ENCODE measurements at regions not wholly inside any gene's neighbourhood (a gene's known extent, or its start where the extent isn't known, plus 50 kb on each side); places are given as distances from the start of the nearest gene placed in this dataset.

DNA sequence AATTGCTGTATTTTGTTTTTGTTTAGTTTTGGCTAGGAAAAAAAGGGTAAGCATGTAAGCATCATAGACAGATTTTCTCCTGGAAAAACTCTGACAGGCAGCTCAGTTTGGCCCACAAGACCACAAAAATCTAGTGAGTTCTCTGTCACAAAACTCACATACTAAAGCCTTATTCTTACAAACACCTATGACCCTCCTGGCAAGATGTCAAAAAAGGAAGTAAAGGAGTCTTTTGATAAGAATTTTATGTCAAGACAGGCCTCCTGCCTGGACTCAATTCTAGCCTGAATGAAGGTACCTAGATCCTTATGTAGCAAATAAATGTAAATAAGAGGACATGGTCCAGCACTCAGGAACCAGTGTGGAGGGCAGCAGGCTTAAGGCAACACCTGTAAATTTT, 668.3 kb upstream of the ZNF385D start:
- Histone ChIP-seq H3K9me1 (replicated peaks; ENCODE audit: control insufficient read depth, extremely low read depth, insufficient read depth, low read length) (no peaks in the 10 kb centered on the region), H2AFZ (ENCODE audit: low read depth, low read length) (no peak overlapping the region), H3K4me2 (ENCODE audit: insufficient read depth, low read length) (no peak overlapping the region), H3K9ac (replicated peaks; ENCODE audit: extremely low read depth, insufficient read depth, low read length) (no peak overlapping the region), H3K27me3 (ENCODE audit: control insufficient read depth in 2 of 2, insufficient read depth in 2 of 2, low read length in 2 of 2) (no peaks in the 10 kb centered on the region), H3K79me2 (ENCODE audit: control insufficient read depth, insufficient read depth, low read length) (no peaks in the 10 kb centered on the region), H3K27ac (ENCODE audit: insufficient read depth, low read depth, low read length) (no peak overlapping the region), H3K9me3 (replicated peaks; ENCODE audit: control insufficient read depth, insufficient read depth, low read length) (peaks cover 2% of the 10 kb centered on the region), H4K20me1 (replicated peaks; ENCODE audit: control insufficient read depth, extremely low read depth, insufficient read depth, low read length) (no peaks in the 10 kb centered on the region), H3K4me1 (ENCODE audit: control insufficient read depth, extremely low read depth, insufficient read depth, low read length) (no peaks in the 10 kb centered on the region), H3K4me3 (replicated peaks in 1 of 3; ENCODE audit: insufficient read depth in 1 of 3, low read depth in 1 of 3, low read length in 3 of 3) (no peak overlapping the region), H3K36me3 (ENCODE audit: control insufficient read depth in 2 of 2, extremely low read depth in 1 of 2, insufficient read depth in 2 of 2, low read length in 2 of 2) (no peaks in the 10 kb centered on the region)
- ChIA-PET CTCF (no interaction called here), POLR2A (no interaction called here)
- intact Hi-C loops (cut with micrococcal nuclease) (no loop called here), dilution Hi-C loops (cut with MboI; ENCODE audit: extremely low pct_ligation_motif_present, low sequenced_read_pairs) (no loop called here)
- BruUV-seq (replicated peaks), result no TSS peak
- DNase-seq (ENCODE audit: low read depth, low spot score) (no peak), FAIRE-seq (no peak)
- TF ChIP-seq GATA2 (IDR thresholded peaks at IDR 0.05; ENCODE audit: insufficient read depth, insufficient read length, low read depth, low read length) (no peak), EZH2 (IDR thresholded peaks at IDR 0.05; ENCODE audit: borderline replicate concordance, low read depth, low read length, severe bottlenecking) (no peak), JUN (IDR thresholded peaks at IDR 0.05; ENCODE audit: borderline replicate concordance, insufficient read depth, insufficient read length, low read depth) (no peak), MYC (IDR thresholded peaks at IDR 0.05; ENCODE audit: low read depth, low read length) (no peak)

DNA sequence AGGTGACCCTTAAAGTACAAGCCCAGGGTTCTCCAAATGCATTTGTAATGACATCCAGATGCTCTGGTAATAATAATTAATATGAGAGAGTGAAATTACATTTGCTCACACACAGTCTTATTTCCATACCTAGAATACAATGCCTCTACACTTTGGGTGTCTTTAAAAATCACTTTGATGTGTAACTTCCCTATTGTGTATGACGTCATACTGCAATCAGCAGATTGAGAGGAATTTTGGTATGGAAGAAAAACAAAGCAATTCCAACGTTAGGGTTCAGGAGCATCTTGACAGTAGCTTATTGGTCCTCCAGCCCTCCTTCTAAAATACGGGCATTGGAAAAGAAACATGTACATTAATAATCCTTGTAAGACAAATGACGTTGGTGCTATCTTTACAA, 670.6 kb upstream of the ZNF385D start:
- POLR2A ChIA-PET, result no interaction called here
- no peak overlapping the region for H3K9ac ChIP-seq (replicated peaks; ENCODE audit: extremely low read depth, insufficient read depth, low read length)
- H3K36me3 ChIP-seq (ENCODE audit: control insufficient read depth in 2 of 2, extremely low read depth in 1 of 2, insufficient read depth in 2 of 2, low read length in 2 of 2), result no peaks in the 10 kb centered on the region

More for the DNA sequence above, 670.6 kb upstream of the ZNF385D start:
- H3K79me2 ChIP-seq (ENCODE audit: control insufficient read depth, insufficient read depth, low read length), result no peaks in the 10 kb centered on the region
- no TSS peak for BruUV-seq (replicated peaks)
- H3K27ac ChIP-seq (ENCODE audit: insufficient read depth, low read depth, low read length), result no peak overlapping the region
- dilution Hi-C loops (cut with MboI; ENCODE audit: extremely low pct_ligation_motif_present, low sequenced_read_pairs) (no loop called here), intact Hi-C loops (cut with micrococcal nuclease) (no loop called here)
- H3K4me3 ChIP-seq (replicated peaks in 1 of 3; ENCODE audit: insufficient read depth in 1 of 3, low read depth in 1 of 3, low read length in 3 of 3), result no peak overlapping the region
- CTCF ChIA-PET, result no interaction called here
- no peak overlapping the region for H3K4me2 ChIP-seq (ENCODE audit: insufficient read depth, low read length)
- no peaks in the 10 kb centered on the region for H3K4me1 ChIP-seq (ENCODE audit: control insufficient read depth, extremely low read depth, insufficient read depth, low read length)
- no peaks in the 10 kb centered on the region for H3K9me1 ChIP-seq (replicated peaks; ENCODE audit: control insufficient read depth, extremely low read depth, insufficient read depth, low read length)
- TF ChIP-seq POLR2A (IDR thresholded peaks at IDR 0.05; ENCODE audit: low read depth, low read length) (no peak), JUN (IDR thresholded peaks at IDR 0.05; ENCODE audit: borderline replicate concordance, insufficient read depth, insufficient read length, low read depth) (no peak), POLR2AphosphoS5 (IDR thresholded peaks at IDR 0.05; ENCODE audit: insufficient read depth, low read depth, low read length) (no peak)
- TF ChIP-seq, protein P1, sequence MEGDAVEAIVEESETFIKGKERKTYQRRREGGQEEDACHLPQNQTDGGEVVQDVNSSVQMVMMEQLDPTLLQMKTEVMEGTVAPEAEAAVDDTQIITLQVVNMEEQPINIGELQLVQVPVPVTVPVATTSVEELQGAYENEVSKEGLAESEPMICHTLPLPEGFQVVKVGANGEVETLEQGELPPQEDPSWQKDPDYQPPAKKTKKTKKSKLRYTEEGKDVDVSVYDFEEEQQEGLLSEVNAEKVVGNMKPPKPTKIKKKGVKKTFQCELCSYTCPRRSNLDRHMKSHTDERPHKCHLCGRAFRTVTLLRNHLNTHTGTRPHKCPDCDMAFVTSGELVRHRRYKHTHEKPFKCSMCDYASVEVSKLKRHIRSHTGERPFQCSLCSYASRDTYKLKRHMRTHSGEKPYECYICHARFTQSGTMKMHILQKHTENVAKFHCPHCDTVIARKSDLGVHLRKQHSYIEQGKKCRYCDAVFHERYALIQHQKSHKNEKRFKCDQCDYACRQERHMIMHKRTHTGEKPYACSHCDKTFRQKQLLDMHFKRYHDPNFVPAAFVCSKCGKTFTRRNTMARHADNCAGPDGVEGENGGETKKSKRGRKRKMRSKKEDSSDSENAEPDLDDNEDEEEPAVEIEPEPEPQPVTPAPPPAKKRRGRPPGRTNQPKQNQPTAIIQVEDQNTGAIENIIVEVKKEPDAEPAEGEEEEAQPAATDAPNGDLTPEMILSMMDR (IDR thresholded peaks at IDR 0.05; ENCODE audit: extremely low read depth in 1 of 2, insufficient read depth in 1 of 2, low read depth in 1 of 2, low read length in 2 of 2), result no peak
- FAIRE-seq (no peak), DNase-seq (ENCODE audit: low read depth, low spot score) (no peak)
- no peaks in the 10 kb centered on the region for H3K27me3 ChIP-seq (ENCODE audit: control insufficient read depth in 2 of 2, insufficient read depth in 2 of 2, low read length in 2 of 2)
- peaks cover 3% of the 10 kb centered on the region for H3K9me3 ChIP-seq (replicated peaks; ENCODE audit: control insufficient read depth, insufficient read depth, low read length)
- no peak overlapping the region for H2AFZ ChIP-seq (ENCODE audit: low read depth, low read length)
- H4K20me1 ChIP-seq (replicated peaks; ENCODE audit: control insufficient read depth, extremely low read depth, insufficient read depth, low read length), result no peaks in the 10 kb centered on the region

Measured in endothelial cell of umbilical vein (primary cell).